OCI-LY3 (cell line): ENCODE measurements at regions not wholly inside any gene's neighbourhood (a gene's known extent, or its start where the extent isn't known, plus 50 kb on each side); places are given as distances from the start of the nearest gene placed in this dataset.

Experiments
- H2AFZ ChIP-seq: fragments of 200-600, 300-600 bp; shearing (Covaris generic); 2 replicates; pipeline ENCODE4 v1.6.0; 2014; ENCODE audit warnings: antibody characterized with exemption, low read depth, low read length
- H3K27ac ChIP-seq: fragments of 200-600, 300-600 bp; sonication (generic); 2 replicates; pipeline ENCODE4 v1.5.1; 2014; ENCODE audit warnings: mild to moderate bottlenecking, low read length, moderate library complexity, mixed read lengths
- H3K27me3 ChIP-seq: fragments of 200-600, 300-600 bp; sonication (generic); 2 replicates; pipeline ENCODE4 v1.6.1; 2014; ENCODE audit warnings: low read depth, low read length, mixed read lengths
- H3K36me3 ChIP-seq: fragments of 200-600, 300-600 bp; sonication (generic); replicated peaks from 2 replicates; pipeline ENCODE3; 2014; ENCODE audit warnings: low read depth, low read length, mixed read lengths
- H3K4me1 ChIP-seq: fragments of 300-600, 200-600 bp; sonication (generic); 2 replicates; pipeline ENCODE4 v1.6.1; 2014; ENCODE audit warnings: low read length, mixed read lengths
- H3K4me2 ChIP-seq: fragments of 200-600, 300-600 bp; sonication (generic); 2 replicates; pipeline ENCODE4 v1.6.1; 2014; ENCODE audit warnings: low read length, mixed read lengths
- H3K4me3 ChIP-seq: fragments of 300-600, 200-600 bp; sonication (generic); 2 replicates; pipeline ENCODE4 v1.5.1; 2014; ENCODE audit warnings: antibody characterized with exemption, mild to moderate bottlenecking, low read length, moderate library complexity
- H3K79me2 ChIP-seq: fragments of 300-600, 200-600 bp; shearing (Covaris generic); 2 replicates; pipeline ENCODE4 v1.6.1; 2014; ENCODE audit warnings: mild to moderate bottlenecking, low read length, mixed read lengths
- H3K9ac ChIP-seq: fragments of 300-600, 200-600 bp; shearing (Covaris generic); 2 replicates; pipeline ENCODE4 v1.6.0; 2014; ENCODE audit warnings: mild to moderate bottlenecking, low read length, moderate library complexity
- H3K9me3 ChIP-seq: fragments of 200-600, 300-600 bp; shearing (Covaris generic); 2 replicates; pipeline ENCODE4 v1.6.1; 2014; ENCODE audit warnings: low read length, mixed read lengths; ENCODE audit not compliant: insufficient read depth
- H4K20me1 ChIP-seq: fragments of 200-600, 300-600 bp; sonication (generic); 2 replicates; pipeline ENCODE4 v1.6.1; 2016; ENCODE audit warnings: low read length, mixed read lengths; ENCODE audit not compliant: insufficient read depth
- CTCF ChIP-seq: fragments of 200-600, 300-600 bp; sonication (generic); IDR thresholded peaks from 2 replicates; pipeline ENCODE4 v1.5.1; 2014; ENCODE audit warnings: antibody characterized with exemption, low read length, low read depth
- EZH2phosphoT487 ChIP-seq: fragments of 200-600 bp; shearing (Covaris generic); IDR thresholded peaks from 2 replicates; pipeline ENCODE4 v1.6.1; 2018; ENCODE audit warnings: antibody characterized with exemption, mixed run types, low read depth

- H3K9ac ChIP-seq = no peak overlapping the region
- no peak overlapping the region for H2AFZ ChIP-seq
- peaks cover 17% of the 10 kb centered on the region for H3K9me3 ChIP-seq
- H3K27me3 ChIP-seq = no peaks in the 10 kb centered on the region
- H3K27ac ChIP-seq = no peak overlapping the region
- H3K36me3 ChIP-seq = peaks cover 8% of the 10 kb centered on the region
- H4K20me1 ChIP-seq = no peaks in the 10 kb centered on the region
- peaks cover 12% of the 10 kb centered on the region; the same call in 1 of the 2 replicates for H3K4me1 ChIP-seq
- H3K4me3 ChIP-seq = no peak overlapping the region
- no peak overlapping the region for H3K4me2 ChIP-seq
- H3K79me2 ChIP-seq = no peaks in the 10 kb centered on the region
- TF ChIP-seq EZH2phosphoT487 = no peak
- TF ChIP-seq CTCF = peak; percentile 50
Measured at GRCh38 chr3:31210068-31210645, 315.7 kb upstream of the GADL1 start.

GRCh38 chr3:31213869-31214486, 318.7 kb upstream of the STT3B start:
- Histone ChIP-seq H3K9ac (no peak overlapping the region), H3K4me1 (peaks cover 15% of the 10 kb centered on the region; the same call in 1 of the 2 replicates), H4K20me1 (no peaks in the 10 kb centered on the region), H3K4me2 (no peak overlapping the region), H3K27ac (no peak overlapping the region), H3K27me3 (no peaks in the 10 kb centered on the region), H2AFZ (no peak overlapping the region), H3K9me3 (no peaks in the 10 kb centered on the region), H3K79me2 (no peaks in the 10 kb centered on the region), H3K4me3 (no peak overlapping the region), H3K36me3 (no peaks in the 10 kb centered on the region)
- no peak for TF ChIP-seq EZH2phosphoT487
- TF ChIP-seq CTCF = no peak

GRCh38 chr3:31218082-31218481, 314.6 kb upstream of the STT3B start:
- no peaks in the 10 kb centered on the region for H3K9me3 ChIP-seq
- H2AFZ ChIP-seq = no peak overlapping the region
- H3K4me2 ChIP-seq = no peak overlapping the region
- H3K4me1 ChIP-seq = peaks cover 6% of the 10 kb centered on the region; the same call in 1 of the 2 replicates
- TF ChIP-seq EZH2phosphoT487 = no peak
- no peak for TF ChIP-seq CTCF
- H3K4me3 ChIP-seq = no peak overlapping the region
- H3K27me3 ChIP-seq = no peaks in the 10 kb centered on the region
- no peak overlapping the region for H3K27ac ChIP-seq
- no peaks in the 10 kb centered on the region for H4K20me1 ChIP-seq
- no peak overlapping the region for H3K9ac ChIP-seq
- H3K79me2 ChIP-seq = no peaks in the 10 kb centered on the region
- no peaks in the 10 kb centered on the region for H3K36me3 ChIP-seq

GRCh38 chr3:31219131-31219843, 313.4 kb upstream of the STT3B start:
- Histone ChIP-seq H3K4me1 (peaks cover 6% of the 10 kb centered on the region; the same call in 1 of the 2 replicates), H3K79me2 (no peaks in the 10 kb centered on the region), H2AFZ (no peak overlapping the region), H4K20me1 (no peaks in the 10 kb centered on the region), H3K4me3 (no peak overlapping the region), H3K4me2 (no peak overlapping the region), H3K27me3 (no peaks in the 10 kb centered on the region), H3K9me3 (no peaks in the 10 kb centered on the region), H3K27ac (no peak overlapping the region), H3K36me3 (no peaks in the 10 kb centered on the region), H3K9ac (no peak overlapping the region)
- no peak for TF ChIP-seq EZH2phosphoT487
- no peak for TF ChIP-seq CTCF
